Urinary bladder (tissue), 3 donors: ENCODE measurements at regions not wholly inside any gene's neighbourhood (a gene's known extent, or its start where the extent isn't known, plus 50 kb on each side); places are given as distances from the start of the nearest gene placed in this dataset.
A peak's percentile ranks its signal among the peaks of the same experiment; 100 is the strongest.

Experiments used
- DNase-seq: peaks from one replicate; pipeline ENCODE4 v3.0.0-alpha.2; 2015; ENCODE audit errors: extremely low spot score
- H3K27ac ChIP-seq: one replicate; pipeline ENCODE4 v1.5.1; 2013; ENCODE audit warnings: low read depth, mild to moderate bottlenecking, moderate library complexity
- H3K36me3 ChIP-seq: one replicate; pipeline ENCODE4 v1.6.1; 2013; ENCODE audit warnings: mild to moderate bottlenecking, moderate library complexity; ENCODE audit not compliant: insufficient read depth
- H3K4me1 ChIP-seq: one replicate; pipeline ENCODE4 v1.6.1; 2013; ENCODE audit warnings: mild to moderate bottlenecking, moderate library complexity; ENCODE audit not compliant: insufficient read depth
- H3K4me3 ChIP-seq: one replicate; pipeline ENCODE4 v1.5.1; 2013; ENCODE audit warnings: low read depth, low read length
- whole genome bisulfite sequencing: extraction: QIAGEN DNeasy Blood & Tissue Kit; methylation state at CpG from one replicate; pipeline ENCODE4 v1.1.7; 2013; 5-methylcytosine and 5-hydroxymethylcytosine counted together
- donor health status: healthy with polysubstance abuse.
- donor health status: healthy.

DNA sequence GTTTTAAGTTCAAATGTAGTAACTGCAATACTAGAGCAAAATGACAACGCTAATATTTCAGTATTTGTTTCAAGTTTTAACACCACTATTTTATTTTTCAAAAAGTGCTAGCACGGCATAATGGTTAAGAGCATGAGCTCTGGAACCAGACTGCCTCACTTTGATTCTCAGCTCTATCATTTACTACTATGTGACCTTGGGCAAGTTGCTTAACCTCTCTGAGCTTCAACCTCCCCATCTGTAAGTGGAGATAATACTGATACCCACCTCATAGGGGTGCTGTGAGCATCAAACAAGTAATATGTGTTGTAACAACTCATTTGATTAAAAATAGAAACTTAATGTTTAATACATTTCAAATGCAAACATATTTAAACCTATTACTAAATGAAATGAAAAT lies 115.4 kb upstream of the NPHP3 start:
- Histone ChIP-seq H3K36me3 (no peaks in the 10 kb centered on the region), H3K4me1 (no peaks in the 10 kb centered on the region), H3K4me3 (no peak overlapping the region), H3K27ac (no peak overlapping the region)
- no peak for DNase-seq
- WGBS: 93% methylated on average over 2 of the region's 2 CpGs

DNA sequence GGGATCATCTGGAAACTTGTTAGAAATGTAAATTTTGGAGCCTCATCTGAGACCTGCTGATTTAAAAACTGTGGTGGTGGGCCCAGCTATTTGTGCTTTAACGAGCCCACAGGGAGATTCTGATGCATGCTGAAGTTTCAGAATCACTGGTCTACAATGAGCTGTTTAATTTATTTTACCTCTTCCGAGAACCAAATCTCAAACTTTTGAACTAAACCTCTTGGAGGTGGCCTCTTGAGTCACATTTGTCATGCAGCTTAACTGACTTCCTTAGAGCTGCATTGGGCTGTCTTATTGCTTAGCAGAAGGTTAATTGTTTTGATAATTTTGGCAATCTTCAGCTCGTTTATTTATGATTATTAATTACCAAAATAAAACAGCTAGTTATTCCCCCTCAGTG lies 112.1 kb upstream of the NPHP3 start:
- Histone ChIP-seq H3K4me1 (no peaks in the 10 kb centered on the region), H3K27ac (no peak overlapping the region), H3K4me3 (no peak overlapping the region), H3K36me3 (no peaks in the 10 kb centered on the region)
- no peak for DNase-seq
- WGBS: 71% methylated on average over 3 of the region's 3 CpGs

DNA sequence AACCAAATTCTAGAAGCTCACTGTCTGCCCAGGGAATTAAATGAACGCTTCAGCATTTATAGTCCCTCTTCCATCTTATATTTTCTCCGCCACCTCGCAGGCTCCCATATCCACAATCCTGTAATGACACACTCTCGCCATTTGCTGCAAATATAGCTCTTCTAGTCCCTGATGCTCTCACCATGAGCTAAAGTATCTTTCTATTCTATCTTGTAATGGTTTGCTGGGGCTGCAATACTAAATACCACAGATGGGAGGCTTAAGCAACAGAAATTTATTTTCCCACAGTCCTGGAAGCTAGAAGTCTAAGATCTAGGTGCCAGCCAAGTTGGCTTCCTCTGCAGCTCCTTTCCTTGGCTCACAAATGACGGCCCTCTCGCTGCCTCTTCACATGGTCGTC lies 106.9 kb upstream of the NPHP3 start:
- no peak for DNase-seq
- Histone ChIP-seq H3K4me1 (no peaks in the 10 kb centered on the region), H3K36me3 (no peaks in the 10 kb centered on the region), H3K27ac (no peak overlapping the region), H3K4me3 (no peak overlapping the region)
- 87% methylated on average over 7 of the region's 7 CpGs for WGBS

DNA sequence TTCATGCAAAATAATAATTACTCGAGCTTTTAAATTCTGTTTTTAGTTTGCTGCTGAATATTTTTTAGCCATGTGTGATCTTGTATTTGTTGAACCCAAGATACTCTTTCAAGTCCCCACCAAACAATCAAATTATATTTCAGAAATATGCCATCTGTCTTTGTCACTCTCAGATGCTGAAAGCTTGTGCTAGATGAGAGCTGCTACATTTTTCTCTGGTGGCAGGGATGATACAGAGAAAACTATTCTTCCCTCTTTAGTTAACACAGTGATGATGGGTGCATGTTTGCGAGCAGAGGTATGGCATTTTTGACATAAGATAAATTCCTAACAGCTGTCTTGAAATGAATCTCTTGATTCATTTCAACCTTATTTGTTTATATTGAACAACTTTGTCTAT lies 100.6 kb upstream of the NPHP3 start:
- Histone ChIP-seq H3K36me3 (no peaks in the 10 kb centered on the region), H3K4me3 (no peak overlapping the region), H3K27ac (no peak overlapping the region), H3K4me1 (no peaks in the 10 kb centered on the region)
- WGBS: 85% methylated on average over 2 of the region's 2 CpGs
- DNase-seq: no peak

DNA sequence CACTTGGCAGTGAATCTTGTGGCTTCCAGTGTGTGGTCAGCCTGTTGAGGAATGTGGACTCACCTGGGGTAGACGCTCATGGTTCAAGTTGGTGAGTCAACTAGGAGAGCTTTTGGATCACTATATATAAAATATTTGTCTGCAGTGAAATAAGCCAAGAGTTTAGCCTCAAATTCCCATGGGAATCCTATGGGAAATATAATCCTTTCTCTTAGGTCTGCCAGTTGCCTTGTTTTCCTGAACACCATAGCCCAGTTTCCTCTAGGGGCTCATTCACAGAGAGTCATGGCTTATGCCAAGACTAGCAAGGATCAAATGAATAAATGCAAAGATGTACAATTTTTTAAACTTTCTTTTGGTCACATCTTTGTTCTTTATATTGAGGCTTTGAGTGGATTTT lies 100.1 kb upstream of the NPHP3 start:
- Histone ChIP-seq H3K27ac (no peak overlapping the region), H3K36me3 (no peaks in the 10 kb centered on the region), H3K4me1 (no peaks in the 10 kb centered on the region), H3K4me3 (no peak overlapping the region)
- no peak for DNase-seq
- 76% methylated on average over 1 of the region's 1 CpG for WGBS

DNA sequence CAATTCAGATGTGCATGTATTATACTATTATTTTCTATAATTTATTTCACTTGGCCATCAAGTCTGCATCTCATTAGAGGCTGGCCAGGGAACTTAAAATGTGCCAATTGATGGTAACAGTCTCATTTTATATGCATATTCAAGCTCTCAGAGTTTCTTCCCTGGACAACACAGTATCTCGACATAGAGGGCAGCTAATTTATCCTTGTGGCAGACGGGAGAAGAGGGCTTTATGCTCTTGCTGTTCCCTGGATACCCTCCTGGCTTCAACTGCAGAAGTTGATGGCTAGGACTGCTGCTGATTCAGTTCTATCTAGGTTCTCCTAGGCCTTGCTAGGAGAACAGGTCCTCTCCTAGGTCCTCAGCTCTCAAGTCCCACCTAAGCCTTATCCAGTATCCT lies 99.1 kb upstream of the NPHP3 start:
- no peak for DNase-seq
- H3K4me1 ChIP-seq: no peaks in the 10 kb centered on the region
- H3K36me3 ChIP-seq: no peaks in the 10 kb centered on the region
- no peak overlapping the region for H3K27ac ChIP-seq
- H3K4me3 ChIP-seq: no peak overlapping the region
- WGBS: 87% methylated on average over 2 of the region's 2 CpGs

DNA sequence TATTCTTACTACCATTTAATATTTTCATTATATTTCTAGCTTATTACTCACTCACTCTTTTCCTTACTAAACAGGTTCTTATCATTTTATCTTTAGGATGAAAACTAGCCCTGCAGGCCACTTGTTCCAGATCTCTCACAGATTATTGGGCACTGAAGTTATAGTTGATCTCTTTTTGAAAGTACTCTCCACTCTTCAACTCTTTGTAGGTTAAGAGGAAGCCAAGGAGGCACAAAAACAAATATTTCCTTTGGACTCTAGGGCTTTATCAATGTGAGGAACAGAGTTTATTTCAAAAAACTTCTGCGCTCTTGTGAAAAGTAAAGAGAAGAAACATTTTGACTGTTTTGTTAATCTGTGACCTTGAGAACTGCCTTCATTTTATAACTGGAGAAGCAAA lies 96.0 kb upstream of the NPHP3 start:
- no peak overlapping the region for H3K27ac ChIP-seq
- no peak overlapping the region for H3K4me3 ChIP-seq
- DNase-seq: no peak
- WGBS: 91% methylated on average over 1 of the region's 1 CpG
- no peaks in the 10 kb centered on the region for H3K36me3 ChIP-seq
- no peaks in the 10 kb centered on the region for H3K4me1 ChIP-seq

DNA sequence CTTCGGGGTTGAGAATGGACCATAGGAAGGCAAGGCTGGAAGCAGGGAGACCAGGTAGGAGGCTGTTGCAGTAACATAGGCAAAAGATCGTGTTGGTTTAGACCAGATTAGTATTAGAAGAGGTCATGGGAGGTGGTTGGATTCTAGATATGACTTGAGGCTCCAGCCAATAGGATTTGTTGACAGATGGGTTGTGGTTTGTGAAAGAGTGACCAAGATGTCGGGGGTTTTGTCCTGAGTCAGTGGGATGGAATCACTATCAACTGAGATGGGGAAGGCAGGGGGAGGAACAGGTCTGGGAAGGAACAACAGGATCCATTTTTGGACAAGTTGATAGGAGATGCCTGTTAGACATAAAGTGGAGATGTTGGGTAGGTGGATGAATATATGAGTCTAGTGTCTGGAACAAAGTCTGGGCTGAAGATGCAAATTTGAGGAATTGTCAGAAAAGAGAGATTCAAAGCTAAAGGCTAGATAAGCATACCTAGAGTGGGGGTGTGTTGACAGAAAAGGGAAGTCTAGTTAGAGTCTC lies 95.5 kb upstream of the NPHP3 start:
- no peaks in the 10 kb centered on the region for H3K36me3 ChIP-seq
- 80% methylated on average over 3 of the region's 3 CpGs for WGBS
- DNase-seq: no peak
- no peak overlapping the region for H3K27ac ChIP-seq
- H3K4me1 ChIP-seq: no peaks in the 10 kb centered on the region
- no peak overlapping the region for H3K4me3 ChIP-seq

DNA sequence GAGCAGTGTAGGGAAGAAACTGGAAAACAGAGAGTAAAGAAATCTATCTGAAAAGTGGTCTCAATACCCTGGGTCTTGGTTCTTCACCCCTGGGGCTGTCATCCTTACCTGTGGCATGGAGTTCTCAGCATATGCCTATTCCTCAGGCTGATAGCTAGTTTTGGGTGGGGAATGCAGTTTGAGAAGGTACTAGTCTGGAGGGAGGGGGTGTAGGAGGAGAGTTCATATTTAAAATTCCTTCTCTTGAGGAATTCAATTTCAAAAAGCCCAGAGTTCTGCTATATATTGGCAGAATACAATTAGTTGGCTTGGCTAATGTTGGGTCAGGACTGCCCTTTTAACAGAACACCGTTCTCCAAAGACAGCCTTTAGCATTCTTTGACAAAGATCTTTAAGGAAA lies 82.9 kb upstream of the NPHP3 start:
- no peaks in the 10 kb centered on the region for H3K36me3 ChIP-seq
- no peak overlapping the region for H3K27ac ChIP-seq
- no peak for DNase-seq
- WGBS: 58% methylated on average over 1 of the region's 1 CpG
- H3K4me1 ChIP-seq: no peaks in the 10 kb centered on the region
- no peak overlapping the region for H3K4me3 ChIP-seq

DNA sequence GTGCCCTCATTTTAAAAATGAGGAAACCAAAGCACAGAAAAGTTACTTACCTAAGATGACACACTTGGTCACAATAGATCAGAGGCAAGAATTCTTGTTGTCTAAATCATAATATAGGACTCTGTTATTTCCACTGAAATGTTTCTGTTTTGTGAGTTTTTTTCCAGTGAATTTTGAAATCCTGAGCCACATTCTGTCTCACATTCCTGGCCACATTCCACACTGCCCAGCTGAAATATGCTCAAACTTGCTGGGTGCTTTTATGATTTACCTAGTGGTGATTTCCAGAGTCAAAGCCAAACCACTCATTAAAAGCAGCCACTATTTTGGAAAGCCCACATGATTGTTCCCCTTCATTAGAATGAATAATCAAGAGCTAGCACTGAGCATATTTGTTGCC lies 82.3 kb upstream of the NPHP3 start:
- DNase-seq: no peak
- Histone ChIP-seq H3K4me3 (no peak overlapping the region), H3K36me3 (no peaks in the 10 kb centered on the region), H3K4me1 (no peaks in the 10 kb centered on the region), H3K27ac (no peak overlapping the region)

DNA sequence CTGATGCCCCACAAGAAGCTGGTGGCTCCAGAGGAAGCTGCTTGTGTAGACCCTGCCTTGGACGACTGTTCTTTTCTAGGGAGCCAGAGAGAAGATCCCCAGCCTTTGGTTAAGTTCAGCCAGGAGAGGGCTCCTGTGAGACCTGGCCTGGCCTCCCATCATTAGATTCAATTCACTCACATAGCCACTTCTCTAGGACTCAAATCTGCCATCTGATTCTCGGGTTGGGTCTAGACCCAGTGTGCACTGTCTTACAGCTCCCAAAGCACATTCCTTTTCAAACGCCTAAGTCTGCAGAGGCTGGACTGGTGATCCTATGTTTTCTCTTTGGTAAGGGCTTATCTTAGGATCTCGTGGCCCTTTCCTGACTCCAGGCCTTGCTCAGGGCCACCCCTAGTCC lies 81.7 kb upstream of the NPHP3 start:
- no peak for DNase-seq
- 66% methylated on average over 4 of the region's 4 CpGs for WGBS
- H3K4me1 ChIP-seq: no peaks in the 10 kb centered on the region
- no peak overlapping the region for H3K4me3 ChIP-seq
- H3K27ac ChIP-seq: no peak overlapping the region
- H3K36me3 ChIP-seq: no peaks in the 10 kb centered on the region

DNA sequence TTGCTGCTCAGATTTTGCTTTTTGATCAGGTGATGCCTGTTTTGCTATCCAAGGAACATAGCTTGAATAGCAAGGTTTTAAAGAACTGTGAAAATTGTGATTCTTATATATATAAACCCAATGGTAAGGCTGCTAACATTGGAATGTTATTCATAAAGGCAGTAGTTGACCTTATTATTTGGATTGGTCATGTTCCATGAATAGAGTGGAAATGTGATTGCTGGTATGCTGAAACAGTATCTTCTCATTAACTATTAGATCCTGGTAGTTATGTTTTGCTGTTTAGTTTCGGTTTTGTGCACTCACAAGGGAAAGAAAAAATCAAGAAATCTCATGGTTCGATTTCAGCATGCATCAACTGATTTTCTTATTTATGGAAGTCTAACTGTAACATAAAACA lies 78.7 kb upstream of the NPHP3 start:
- H3K27ac ChIP-seq: no peak overlapping the region
- H3K4me1 ChIP-seq: no peaks in the 10 kb centered on the region
- WGBS: 72% methylated on average over 2 of the region's 2 CpGs
- no peak for DNase-seq
- no peaks in the 10 kb centered on the region for H3K36me3 ChIP-seq
- no peak overlapping the region for H3K4me3 ChIP-seq

DNA sequence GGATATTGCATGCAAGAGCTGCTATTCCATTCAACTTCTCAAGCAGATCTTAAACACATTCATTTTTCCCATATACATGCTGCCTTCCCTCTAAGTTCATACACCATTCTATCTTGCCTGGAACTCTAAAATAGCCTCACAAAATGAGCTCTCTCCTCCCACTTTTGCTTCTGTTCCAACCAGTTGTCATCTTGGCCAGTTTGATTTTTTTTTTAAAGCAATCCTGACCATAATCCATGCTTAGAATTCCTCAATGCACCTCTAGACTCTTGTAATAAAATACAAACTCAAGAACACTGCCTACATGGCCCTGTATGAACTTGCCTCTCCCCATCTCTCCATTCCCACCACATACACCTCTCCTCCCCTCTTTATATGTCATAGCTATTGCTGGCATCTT lies 68.6 kb upstream of the NPHP3 start:
- Histone ChIP-seq H3K27ac (no peak overlapping the region), H3K4me3 (no peak overlapping the region), H3K36me3 (no peaks in the 10 kb centered on the region), H3K4me1 (no peaks in the 10 kb centered on the region)
- no peak for DNase-seq

DNA sequence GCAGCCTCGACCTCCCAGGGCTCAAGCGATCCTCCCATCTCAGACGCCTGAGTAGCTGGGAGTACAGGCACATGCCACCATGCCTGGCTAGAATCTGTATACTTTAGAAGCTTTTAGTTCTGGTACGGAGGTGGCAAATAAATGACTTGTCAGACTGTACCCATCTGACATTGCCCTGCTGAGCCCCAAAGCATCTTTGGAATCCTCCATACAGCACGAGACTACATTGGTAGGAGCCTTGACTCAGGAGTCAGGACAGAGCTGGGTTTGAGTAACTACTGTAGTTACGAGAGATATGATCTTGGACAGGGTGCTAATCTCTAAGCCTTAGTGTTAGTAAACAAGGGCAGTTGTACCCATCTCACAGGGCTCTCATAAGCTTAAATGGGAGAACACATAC lies 67.8 kb upstream of the NPHP3 start:
- Histone ChIP-seq H3K4me1 (no peaks in the 10 kb centered on the region), H3K4me3 (no peak overlapping the region), H3K36me3 (no peaks in the 10 kb centered on the region), H3K27ac (no peak overlapping the region)
- no peak for DNase-seq
- WGBS: 46% methylated on average over 6 of the region's 6 CpGs

DNA sequence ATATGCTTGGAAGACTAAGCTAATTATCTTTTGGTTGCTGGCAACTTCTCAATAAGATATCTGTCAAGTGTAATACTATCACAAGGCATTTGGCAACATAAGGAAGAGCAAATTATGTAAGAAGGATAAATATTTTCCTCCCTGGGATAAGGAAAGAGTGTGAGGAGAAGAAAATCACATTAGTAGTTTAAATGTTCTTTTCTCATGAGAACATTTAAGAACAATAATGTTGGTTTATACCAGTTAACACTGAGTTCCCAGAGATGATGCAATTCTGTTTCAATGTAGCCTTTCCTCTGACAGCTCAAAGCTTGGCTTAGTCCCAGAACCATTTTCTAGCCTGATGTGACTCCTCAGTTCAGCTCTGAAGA lies 66.1 kb upstream of the NPHP3 start:
- H3K36me3 ChIP-seq: no peaks in the 10 kb centered on the region
- no peak overlapping the region for H3K4me3 ChIP-seq
- no peaks in the 10 kb centered on the region for H3K4me1 ChIP-seq
- peak; percentile 75 for DNase-seq
- H3K27ac ChIP-seq: no peak overlapping the region
